ENCODE measurements at regions not wholly inside any gene's neighbourhood (a gene's known extent, or its start where the extent isn't known, plus 50 kb on each side); places are given as distances from the start of the nearest gene placed in this dataset.
A peak's percentile ranks its signal among the peaks of the same experiment; 100 is the strongest.

- DNase-seq: no peak
Observed at GRCh38 chr18:76594966-76595365, 99.9 kb upstream of the ZNF516 start.

DNA sequence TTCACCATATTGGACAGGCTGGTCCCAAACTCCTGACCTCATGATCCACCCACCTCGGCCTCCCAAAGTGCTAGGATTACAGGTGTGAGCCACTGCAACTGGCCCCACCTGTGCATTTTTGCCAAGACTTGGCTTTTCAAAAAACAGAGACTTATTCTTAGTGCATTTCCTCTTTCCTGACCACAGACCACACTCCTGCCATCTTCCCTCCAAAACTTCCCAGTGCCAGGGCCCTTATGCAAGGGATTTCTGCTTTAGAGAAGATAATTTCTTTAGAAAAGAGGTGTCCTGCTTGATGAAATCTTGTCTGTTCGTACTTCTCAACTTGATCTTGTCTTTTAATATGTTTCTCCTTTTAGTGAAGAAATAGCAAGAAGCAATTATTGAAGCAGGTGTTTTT lies 98.8 kb upstream of the ZNF516 start:
- no peak for DNase-seq

GRCh38 chr18:76592981-76593381 lies 97.9 kb upstream of the ZNF516 start:
- no peak for DNase-seq

GRCh38 chr18:76592096-76592495 lies 97.1 kb upstream of the ZNF516 start:
- DNase-seq: no peak

DNA sequence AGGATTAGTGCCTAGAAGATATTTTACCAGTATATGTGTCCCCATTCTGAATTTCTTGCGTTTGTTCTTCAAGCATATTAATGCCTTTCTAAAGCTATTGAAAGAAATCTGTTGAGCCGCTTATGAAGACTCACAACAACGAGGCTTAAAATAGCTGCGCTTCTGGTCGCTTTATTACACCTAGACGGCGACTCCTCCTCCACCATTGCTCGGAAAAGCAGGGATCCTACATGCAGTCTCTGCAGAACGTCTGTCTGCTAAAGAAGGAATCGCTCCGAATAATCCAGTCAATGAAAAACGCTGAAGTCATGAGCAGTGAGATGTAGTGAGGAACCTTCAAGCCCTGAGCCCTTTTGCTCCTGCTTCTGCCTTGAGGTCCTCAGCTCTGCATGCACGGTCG lies 94.8 kb upstream of the ZNF516 start:
- no peak for DNase-seq

GRCh38 chr18:76589316-76589715 lies 94.3 kb upstream of the ZNF516 start:
- no peak for DNase-seq

DNA sequence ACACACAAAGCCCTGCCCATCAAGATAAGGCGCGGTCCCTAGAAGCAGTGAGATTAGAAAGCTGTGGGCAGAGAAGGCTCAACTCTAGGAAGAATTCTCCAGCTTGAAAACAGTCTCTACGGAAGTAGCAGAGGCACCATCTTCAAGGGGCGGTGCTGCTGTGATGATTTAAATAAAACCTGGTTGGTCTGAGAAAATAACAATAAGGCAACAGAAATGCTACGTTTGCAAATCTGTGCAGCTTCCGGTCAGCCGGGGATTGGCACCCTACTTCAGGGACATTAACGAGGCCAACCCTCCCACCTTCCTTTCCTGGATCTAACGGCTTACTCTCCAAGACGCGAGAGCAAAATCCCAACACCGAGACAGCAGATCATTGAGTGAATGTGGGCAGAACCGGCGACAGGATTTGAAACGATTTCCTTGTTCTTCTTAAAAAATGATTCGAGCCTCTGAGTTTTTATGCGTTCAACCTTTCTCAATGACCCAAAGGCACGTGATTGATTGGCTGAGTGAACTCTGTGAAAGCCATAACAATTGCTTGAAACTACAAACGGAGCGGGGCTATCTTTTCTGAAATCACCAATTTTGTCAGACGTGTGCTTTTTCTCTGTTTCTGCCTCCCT lies 93.7 kb upstream of the ZNF516 start:
- no peak for DNase-seq

- no peak for DNase-seq
Observed at GRCh38 chr18:76587879-76588271, 92.8 kb upstream of the ZNF516 start.

- no peak for DNase-seq
Observed at GRCh38 chr18:76587147-76587878, 92.3 kb upstream of the ZNF516 start.

DNA sequence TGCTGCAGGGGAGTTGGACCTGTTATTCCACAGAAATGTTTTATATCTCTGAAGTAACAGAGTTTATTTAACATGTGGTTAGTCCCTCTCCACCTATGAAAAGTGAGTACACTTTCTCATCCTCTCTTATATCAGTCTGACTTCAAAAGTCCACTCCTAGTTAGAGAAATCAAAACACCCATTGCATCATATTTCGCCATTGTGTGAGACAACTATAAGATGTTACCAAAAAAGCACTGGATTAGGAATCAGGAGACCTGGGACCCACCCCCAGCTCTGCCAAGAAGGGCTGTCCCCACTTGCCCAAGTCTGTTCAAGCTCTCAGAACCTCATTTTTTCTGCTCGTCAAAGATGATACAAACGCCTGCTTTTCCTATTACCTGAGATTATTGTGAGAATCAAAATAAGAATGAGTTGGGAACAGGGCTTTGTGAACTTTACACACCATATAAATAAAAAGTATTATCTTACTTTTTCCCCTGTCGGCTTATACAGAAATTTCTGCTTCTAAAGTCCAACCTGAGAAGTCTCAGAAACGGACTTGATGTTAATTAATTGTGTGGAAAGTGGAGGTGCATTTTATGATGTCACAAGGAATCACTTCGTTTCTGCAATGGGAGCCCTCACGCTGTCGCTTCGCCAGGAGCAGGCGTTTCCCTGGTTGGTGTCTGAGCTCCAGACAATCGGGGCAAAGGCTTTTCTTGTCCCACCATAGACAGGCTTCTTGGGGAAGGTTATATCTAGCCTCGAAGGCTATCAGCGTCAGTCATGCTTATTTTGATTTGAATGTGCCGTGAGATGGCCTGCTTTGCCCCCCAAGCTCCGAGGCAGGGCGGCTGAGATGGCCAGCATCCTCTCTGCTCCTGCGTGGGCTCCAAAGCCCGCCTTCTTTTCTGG lies 89.6 kb upstream of the ZNF516 start:
- no peak for DNase-seq

DNA sequence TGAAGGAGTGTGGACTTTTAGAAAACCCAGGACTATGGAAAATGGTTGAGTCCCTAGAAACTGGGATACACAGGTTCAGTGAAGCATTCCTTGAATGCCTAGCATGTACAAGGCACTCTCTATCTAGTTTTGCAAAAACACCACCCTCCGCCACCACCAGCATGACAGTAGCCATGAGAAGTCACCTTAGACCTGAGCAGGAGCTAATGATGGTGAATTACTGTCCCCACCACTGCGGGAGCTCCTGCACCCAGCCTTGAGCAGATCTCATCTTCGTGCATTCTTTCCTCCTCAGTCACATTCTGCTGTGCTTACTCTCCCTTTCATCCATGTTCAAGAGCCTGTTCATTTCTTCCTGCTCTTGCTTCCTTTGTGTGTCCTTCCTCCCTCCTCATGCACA lies 86.2 kb upstream of the ZNF516 start:
- no peak for DNase-seq

DNA sequence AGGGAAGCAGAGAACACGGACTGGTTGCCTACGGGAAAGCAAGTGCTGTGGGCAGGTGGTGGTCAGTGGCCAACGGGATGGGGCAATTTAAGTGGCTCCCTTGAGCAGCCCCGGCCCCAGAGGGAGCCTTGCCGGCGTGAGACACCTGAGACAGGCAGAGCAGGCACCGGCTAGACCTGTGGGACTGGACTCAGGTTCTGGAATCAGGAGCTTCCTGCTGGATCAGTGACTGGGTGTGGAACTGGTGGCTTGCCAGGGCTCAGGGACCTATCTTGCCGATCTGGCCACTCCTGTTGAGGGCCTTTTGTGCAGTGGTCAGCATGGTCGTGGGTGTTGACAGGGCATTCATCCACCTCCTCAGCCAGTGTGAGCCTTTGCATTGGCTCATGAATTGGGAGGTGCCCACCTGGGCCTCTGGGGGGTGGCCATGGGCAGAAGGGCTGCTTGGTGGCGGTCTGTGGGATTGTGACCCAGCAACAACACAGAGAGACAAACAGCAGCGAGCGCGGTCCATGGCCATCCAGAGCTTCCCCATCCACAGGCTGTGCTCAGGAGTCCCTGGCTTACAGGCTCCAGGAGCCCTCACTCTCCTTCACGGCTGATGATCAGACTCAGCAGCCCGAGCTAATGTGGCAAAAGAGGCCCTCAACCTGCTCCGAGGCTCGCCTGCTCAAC lies 85.4 kb upstream of the ZNF516 start:
- no peak for DNase-seq

- DNase-seq: no peak
Observed at GRCh38 chr18:76579301-76579695, 84.3 kb upstream of the ZNF516 start.

DNA sequence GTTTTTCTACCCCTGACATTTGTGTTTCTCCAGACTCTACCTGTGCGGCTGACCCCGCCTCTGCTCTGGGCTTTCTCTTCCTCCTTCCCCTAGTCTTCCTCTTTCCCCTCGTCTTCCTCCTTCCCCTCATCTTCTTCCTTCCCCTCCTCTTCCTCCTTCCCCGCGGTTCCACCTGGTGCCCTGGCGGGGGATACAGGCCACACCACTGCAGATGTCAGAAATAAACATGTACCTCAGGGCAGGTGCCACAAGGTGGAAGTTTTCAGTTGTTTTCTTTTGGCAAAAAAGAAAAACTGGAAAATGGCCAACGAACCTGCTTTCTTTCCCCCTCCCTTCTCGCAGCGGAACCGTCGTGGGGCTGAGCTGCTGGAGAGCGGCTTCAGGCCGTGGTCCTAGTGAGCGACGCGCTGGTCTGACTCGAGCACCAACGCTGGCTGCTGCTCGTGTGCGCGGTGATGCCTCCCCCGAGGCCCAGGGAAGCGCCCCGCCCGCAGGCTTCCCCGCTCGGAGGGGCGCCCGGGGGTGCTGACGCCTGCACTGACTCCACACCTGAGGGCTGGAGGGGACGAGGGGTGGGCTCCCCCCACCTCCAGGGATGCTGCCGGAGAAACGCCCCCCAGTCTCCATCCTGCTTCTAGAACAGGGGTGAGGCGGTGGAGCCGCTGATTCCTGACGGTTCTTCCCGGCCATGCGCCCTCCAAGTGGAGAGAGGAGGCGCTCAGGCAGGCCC lies 83.7 kb upstream of the ZNF516 start:
- DNase-seq: no peak

- peak; percentile 39 for DNase-seq
Observed at GRCh38 chr18:76573325-76574025, 78.4 kb upstream of the ZNF516 start.

- DNase-seq: no peak
Observed at GRCh38 chr18:76572518-76573247, 77.6 kb upstream of the ZNF516 start.

- DNase-seq: no peak
Observed at GRCh38 chr18:76571689-76572088, 76.6 kb upstream of the ZNF516 start.

GRCh38 chr18:76570856-76571255 lies 75.8 kb upstream of the ZNF516 start:
- no peak for DNase-seq

GRCh38 chr18:76569644-76570419 lies 74.8 kb upstream of the ZNF516 start:
- no peak for DNase-seq

GRCh38 chr18:76568731-76569130 lies 73.7 kb upstream of the ZNF516 start:
- no peak for DNase-seq

All from NCI-H774 (cell line).